Fibroblast of skin of abdomen (primary cell): ENCODE measurements at regions not wholly inside any gene's neighbourhood (a gene's known extent, or its start where the extent isn't known, plus 50 kb on each side); places are given as distances from the start of the nearest gene placed in this dataset.
A peak's percentile ranks its signal among the peaks of the same experiment; 100 is the strongest.

Experiments used
- DNase-seq: peaks from one replicate; pipeline ENCODE4 v3.0.0-alpha.2; 2013

DNA sequence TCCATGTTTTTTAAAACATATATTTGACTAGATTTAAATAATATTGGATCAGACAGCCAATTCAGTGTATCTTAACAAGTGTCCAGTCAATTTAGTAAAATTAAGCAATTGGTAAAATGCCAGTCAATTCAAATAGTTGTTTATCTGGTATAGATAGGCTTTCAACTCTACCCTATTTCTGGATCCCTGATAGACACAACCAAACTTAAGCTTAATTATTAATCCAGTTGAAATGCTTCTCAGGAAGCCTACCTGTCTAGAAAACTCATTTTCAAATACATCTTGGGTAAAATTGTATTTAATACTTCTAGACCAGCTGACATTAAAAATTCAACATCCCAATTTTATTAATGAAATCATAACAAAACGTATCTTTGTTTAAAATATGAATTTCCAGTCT, 710.8 kb upstream of the GRAMD2B start:
- no peak for DNase-seq

DNA sequence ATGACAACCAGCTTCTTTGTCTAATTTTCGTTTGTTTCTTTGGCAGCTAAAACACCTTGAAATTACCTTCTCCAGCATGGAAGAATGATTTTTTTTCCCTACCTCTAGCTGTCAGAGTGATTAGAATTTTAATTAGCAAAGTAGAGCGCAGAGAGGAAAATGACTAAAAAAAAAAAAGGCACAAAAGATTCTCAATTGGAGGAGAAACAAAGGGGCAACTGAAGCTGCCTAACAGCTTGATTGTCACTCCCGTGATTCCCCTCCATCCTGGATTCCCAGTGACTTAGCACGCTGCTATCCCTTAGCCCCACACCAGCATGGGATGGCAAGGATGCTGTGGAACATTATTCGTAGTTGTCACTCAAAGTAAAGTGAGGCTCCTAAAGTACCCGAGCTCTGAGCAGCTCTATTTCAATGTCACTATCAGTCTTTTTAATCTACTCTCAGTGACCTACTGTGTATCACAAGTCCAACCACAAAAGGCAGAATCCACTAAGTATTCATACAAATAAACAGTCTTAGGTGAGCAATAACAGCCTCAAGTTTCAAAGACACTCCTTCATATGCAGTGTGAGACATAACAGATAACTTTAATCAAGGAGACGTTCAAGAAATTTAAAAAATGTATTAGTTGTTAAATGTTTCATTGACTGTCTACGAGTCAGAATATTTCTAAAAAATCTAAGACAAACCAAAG, 710.0 kb upstream of the GRAMD2B start:
- DNase-seq = no peak

DNA sequence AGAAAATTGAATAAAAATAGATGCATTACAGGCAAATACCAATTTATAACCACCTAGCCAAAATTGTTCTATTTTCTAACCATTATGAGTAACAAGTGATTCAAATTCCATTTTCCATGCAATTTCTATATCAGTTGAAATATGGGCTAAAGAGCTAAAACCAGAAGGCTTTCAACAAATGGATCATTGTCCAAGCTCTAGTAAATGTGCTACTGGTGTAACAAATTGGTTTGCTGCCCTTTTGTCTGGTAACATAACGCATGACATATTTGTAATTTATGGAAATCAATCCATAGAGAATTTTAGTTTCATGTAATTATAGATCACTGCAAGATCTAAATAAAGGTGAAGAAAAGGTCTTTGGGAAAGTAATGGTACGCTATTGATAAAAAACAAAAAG, 708.0 kb upstream of the GRAMD2B start:
- DNase-seq = no peak

DNA sequence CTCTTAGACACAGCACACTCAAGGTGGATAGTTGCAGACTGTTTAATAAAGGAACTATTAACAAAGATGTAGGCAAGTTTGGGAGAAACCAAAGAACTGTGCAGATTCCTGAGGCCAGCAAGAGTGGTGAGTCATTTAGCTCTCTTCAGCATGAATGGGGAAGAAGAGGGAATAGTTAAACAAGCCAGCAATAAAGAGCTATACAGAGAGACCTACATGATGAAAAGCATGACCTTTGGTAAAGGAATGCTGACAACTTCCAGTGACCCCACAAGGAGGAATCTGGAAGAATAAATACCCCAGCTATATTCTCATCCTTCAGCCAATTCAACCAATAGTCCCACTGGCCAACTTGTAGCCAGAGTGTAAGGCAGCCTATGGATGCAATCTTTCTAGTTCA, 706.0 kb upstream of the GRAMD2B start:
- peak; percentile 90 for DNase-seq

DNA sequence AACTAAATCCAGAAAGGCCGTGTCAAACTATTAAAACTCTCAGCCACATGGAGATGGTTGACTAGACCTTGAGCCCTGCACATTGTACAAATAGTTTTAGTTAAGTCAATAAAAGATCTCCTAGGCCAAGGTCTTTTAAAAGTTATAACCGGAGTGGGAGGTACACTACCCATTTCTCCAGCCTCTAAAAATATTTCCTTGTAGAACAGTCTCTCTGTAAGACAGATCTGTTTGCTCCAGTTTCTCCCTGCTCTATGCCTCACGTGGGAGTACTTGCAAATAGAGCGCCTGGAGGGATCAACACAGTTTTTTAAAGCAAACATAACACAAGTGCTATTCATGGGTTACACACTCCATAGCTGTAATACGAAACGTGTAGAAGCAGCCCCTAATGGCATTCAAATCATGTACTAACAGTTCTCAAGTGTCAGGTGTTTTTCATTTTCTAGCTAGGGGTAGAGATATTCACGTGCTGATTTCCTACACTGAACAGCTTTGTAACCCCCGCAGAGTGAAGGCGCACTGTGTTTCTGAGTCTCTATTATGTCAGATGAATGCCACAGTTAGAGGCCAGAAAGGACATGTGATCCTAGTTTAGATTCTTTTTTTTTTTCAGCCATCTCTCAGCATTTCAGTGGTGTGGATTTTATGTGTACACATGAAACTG, 703.4 kb upstream of the GRAMD2B start:
- DNase-seq = peak; percentile 44

DNA sequence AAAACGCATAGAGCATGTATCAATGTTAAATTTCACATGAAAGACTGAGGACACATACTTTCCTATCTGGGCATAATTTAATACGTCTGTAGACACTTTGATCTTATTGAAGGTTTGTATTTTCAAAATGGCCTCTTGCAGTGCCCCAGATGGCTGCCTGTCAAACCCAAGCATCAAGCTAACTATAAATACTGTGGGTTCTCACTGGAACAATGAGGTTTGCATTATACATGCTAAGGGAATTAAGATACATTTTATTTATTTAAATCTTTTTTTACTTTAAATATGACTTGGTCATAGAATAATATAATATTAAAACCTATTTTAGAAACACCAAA, 702.9 kb upstream of the GRAMD2B start:
- no peak for DNase-seq

DNA sequence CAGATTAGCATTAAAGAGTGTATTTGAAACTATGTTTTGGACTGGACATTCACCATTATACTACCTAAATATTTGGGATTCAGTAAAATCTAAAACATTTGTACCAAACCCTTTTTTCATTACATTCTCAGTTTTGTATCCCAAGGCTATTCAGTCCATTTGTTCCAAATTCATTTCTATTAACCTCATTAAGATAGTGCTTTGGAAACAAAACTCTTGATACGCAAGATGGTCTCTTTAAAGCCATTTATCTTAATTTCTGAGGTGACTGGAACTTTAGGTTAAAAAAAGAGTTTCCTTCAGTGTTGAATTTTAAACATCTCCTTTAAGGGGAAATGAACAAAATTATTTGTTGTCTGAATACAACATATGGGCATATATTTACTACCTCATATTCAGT, 702.5 kb upstream of the GRAMD2B start:
- DNase-seq = no peak

DNA sequence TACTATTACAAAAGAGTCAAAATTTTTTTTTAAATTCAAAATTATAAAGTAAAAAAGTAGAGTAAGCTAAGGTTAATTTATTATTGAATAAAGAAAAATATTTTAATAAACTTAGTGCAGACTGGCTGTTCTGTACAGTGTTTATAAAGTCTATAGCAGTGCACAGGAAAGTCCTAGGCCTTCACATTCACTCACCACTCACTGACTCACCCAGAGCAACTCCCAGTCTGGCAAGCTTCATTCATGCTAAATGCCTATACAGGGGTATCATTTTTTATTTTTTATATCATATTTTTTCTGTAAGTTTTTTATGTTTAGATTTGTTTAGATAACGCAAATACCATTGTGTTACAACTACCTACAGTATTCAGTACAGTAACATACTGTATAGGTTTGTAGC, 700.7 kb upstream of the GRAMD2B start:
- peak; percentile 15 for DNase-seq

DNA sequence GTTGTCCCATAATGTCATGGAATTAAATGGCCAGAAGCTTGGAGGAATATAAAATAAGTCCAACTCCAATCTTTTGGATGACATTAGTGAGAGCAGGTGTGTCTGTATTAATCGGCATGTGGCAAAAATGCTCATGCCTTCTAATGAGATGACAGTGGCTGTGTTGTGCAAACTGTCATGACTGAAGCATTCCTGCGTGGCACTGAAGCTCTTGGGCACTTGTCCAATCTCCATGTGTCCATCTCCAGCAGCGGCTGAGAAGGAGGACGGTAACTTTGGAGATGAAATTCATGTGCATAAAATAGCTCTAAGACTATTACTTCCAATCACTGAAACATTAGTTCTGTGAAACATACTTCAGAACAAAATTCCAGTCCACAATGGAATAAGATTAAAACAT, 697.5 kb upstream of the GRAMD2B start:
- DNase-seq = no peak

DNA sequence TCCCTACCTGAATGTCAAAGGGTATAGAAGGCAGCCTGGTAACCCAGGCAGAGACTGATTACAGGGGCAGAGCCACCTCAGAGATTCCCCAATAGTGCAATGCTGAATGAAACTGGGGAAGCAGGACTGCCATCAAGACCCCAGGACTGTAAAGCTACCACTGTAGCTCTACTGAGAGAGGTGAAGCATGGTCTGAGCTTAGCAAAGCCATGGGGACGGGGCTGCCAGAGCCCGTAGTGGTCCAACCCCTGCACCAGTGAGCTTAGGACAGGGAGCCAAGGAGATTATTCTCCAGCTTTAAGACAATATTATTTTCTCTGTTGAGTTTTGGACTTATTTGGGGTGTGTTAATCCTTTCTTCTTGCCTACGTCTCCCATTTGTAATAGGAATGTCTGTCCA, 679.3 kb upstream of the GRAMD2B start:
- DNase-seq = no peak

DNA sequence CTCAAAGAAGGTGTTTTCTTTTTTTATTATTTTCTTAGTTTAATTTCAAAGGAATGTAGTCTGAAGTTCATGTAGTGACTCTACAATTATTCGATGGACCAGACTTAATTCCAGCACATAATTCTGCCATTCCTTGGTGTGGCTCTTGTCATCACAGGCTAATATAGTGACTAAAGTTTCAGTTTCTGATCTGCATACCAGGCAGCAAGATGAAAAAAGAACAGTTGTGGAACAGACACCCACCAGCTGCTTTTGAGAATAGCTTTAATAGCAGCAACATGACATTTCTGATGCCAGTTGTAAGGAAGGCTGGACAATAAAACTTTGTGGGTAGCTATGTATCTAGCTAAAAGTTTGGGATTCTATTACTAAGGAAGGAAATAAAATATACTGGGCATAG, 676.3 kb upstream of the GRAMD2B start:
- DNase-seq = no peak

DNA sequence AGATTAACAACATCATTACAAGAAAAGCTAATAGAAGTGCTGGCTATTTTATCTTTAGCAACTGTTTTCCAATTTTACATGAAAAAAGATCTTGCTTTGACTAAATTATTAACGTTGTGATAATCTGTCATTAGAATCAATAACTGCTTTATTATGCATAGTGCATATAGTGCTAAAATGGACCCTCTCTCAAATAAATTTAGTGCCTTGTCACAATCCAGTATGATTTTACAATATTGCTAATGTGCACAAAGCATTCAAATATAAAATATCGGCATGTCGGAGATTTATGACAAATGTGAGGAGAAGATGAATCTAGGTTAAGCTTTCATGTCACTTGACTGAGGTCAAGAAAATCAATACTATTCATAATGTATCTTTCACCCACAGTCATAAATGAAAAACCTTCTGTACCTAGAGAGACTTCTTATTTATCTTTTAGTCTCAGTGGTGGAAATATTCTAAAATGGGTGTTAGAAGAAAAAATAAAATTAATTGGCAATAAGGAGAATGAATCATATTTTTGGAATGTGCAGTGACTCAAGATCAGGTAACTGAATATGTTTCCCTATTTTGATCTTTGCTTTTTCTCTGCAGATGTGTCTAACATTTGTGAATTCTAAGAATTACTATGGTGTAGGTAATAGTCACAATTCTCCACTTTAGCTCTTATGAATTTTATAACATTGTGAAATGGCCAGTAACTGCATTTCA, 672.9 kb upstream of the GRAMD2B start:
- no peak for DNase-seq

DNA sequence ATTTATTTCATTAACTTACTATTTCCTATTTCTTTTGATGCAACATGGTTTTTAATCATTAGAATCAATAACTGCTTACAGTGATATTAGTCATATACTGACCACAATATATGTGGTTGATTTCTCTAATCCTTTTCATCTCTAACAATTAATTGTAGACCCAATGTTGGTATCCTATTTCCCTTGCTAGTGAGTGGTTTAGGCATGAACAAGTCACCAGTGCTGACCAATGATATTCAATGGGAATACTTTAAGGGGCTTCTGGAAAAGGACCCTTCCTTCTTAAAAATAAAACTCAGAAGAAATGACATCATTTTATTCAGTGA, 672.4 kb upstream of the GRAMD2B start:
- DNase-seq = no peak

DNA sequence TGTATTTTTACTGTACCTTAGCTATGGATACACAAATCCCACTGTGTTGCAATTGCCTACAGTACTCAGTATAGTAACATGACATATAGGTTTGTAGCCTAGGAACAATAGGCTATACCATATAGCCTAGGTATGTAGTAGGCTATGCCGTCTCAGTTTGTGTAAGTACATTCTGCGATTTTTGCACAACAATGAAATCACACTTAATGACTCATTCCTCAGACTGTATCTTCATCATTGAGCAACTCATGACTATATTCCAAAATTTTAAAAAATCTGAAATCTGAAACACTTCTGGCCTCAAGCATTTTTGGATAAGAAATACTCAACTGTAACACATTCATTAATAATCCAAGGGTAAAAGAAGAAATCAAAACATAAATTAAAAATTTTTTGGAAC, 666.8 kb upstream of the GRAMD2B start:
- no peak for DNase-seq

DNA sequence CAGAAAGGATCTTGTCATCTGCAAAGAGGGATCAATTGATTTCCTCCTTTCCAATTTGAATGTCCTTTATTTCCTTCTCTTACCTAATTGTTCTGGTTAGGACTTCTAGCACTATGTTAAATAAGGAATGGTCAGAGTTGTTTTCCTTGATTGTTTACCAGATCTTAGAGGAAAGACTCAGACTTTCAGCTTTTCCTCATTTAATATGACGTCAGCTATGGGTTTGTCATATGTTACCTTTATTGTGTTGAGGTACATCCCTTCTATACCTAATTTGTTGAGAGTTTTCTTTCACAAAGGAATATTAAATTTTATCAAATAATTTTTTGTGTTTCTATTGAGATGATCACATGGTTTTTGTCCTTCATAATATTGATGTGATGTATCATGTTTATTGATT, 656.5 kb upstream of the GRAMD2B start:
- DNase-seq = no peak

DNA sequence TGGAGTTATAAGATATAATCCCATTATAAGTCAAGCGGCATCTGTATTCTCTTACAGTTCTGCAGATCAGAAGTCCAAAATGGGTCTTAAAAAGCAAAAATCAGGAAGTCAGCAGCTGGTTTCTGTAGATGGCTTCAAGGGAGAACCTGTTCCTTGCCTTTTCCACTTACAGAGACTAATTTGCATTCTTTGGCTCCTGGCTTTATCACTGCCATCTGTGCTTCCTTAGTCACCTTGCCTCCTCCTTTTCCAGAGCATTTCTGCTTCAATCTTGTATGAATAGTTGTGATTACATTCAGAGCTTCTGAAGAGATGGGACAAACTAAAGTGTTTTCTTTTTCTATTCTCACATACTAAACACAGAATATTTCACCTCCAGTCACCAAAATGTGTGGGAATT, 647.3 kb upstream of the GRAMD2B start:
- DNase-seq = no peak

DNA sequence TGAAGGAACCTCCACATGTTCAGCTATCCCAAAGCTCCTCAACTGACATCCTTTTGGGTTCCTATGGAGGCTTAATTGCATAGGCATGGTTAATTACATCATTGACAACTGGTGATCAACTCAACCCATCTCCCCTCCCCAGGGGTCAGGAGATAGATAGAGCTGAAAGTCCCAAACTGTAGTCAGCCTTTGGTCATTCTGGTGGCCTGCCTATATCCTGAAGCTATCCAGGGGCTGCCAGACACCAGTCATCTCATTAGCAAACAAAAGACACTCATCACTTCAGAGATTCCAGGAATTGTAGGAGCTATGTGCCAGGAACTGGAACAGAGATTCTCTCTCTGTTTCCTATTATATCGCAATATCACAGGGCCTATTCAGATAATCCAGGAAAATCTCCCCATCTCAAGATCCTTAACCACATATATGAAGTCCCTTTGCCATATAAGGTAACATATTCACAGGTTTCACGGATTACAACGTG, 646.5 kb upstream of the GRAMD2B start:
- no peak for DNase-seq

DNA sequence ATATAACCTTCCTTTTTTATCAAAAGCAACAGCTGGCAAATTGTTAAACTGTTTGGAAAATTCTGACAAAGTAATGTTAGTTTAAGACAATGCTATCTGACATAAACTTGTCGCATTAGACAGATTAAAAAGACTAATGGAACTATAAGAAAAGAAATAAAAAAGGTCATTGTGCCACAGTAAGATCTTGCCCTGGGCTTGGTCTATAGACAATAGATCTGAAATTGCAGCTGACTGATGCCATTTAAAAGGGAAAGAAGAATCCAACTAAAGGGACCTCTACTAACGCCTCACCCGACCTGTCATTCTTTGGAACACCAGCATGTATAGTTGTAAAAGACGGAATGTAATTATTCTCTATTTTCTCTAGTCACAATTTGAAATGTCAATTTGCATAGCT, 644.4 kb upstream of the GRAMD2B start:
- no peak for DNase-seq

DNA sequence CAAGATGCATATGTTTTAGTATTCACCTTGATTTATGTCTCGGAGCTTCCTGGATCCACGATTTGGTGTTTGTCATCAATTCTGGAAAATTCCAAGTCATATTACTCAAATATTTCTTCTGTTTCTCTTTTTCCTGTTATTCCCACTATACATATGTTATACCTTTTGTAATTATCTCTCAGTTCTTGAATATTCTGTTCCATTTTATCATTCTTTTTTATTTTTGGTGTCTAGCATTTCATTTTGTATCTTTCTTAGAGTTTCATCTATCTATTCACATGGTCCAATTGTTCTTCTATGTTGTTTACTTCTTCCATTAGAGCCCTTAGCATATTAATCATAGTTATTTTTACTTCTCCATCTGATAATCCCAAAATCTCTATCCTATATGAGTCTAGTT, 637.8 kb upstream of the GRAMD2B start:
- no peak for DNase-seq

DNA sequence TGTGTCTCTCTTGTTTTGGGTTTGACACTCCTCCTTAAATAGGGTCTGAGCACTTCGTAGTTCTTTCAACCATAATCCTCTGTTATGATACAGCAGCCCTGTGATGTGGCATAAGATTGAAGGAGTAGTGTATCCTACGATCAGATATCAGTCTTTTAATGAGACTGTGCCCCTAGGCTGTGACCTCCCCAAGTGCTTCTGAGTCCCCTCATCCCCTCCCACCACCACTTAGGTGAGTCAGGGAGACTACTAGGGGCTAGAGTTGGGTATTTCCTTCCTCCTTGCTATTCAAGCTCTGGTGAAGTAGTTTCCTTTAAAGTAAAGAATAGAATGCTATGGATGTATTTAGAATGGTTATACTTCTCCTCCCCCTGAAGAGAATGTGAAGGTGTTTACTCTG, 637.2 kb upstream of the GRAMD2B start:
- no peak for DNase-seq

DNA sequence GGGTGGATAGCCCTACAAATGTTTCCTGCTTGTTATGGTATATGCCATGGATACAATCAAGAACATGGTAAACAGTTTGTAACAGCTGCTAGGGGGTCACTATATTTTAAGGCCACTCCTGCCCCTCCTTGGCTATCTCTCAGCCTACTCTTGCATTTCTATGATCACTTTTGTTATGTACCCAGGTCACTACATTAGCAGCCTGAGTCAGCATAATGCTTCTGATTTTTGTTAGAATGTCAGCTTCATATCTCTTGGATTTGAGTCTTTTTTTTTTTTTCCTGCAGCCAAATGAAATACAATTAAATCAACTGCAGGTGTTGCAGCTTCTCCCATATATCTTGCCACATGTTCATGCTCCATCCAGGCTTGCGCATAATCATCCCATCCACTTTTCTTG, 629.7 kb upstream of the GRAMD2B start:
- no peak for DNase-seq

DNA sequence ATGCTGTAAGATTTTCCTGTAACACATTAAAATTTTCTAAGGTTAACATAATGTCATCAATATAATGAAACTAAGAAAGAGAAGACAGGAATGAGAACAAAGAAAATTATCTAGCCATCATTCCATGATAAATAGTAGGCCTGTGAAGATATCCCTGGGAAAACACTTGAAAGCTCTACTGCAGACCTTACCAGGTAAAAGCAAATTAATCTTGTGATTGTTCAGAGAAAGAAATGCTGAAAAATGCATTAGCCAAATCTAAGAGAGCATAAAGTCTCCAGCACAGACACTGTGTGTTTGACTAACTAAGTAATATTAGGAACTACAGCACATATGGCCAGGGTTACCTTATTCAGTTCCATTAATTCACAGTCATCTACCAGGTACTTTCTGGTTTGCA, 628.3 kb upstream of the GRAMD2B start:
- no peak for DNase-seq

DNA sequence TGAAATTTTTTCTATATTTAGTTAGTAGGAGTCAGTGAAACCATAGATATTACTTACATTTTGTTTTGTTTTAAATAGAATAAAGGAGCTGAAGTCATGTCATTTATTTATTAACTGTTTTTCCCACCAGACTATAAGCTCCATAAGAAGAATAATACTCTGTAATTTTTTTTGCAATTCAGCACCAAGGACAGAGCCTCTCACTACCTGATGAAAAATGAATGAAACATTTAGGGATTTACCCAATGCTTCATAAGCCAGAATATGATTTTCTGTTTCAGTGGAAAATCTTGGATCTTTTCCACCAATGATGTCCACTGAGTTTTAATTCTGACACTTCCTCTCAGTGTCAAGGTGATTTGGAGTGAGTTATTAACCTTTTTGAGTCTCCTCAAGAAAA, 624.9 kb upstream of the GRAMD2B start:
- peak; percentile 50 for DNase-seq

DNA sequence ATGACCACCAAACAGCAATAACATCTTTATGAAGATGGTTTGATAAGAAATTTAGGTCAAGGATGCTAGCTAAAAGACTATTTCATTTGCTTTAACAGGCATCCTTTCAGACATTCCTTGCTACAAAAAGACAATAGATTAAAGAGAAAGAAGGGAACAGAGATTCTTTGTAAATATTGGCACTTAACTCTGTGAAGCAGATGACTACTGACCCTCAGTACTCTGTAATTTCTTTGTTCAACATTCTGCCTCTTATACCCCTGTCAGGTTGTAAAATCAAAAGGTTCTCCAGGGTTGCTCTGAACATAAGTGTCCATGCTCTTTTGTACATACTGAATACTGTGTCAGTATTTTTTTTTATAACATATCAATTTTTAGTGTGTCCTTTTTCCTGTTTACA, 610.6 kb upstream of the GRAMD2B start:
- no peak for DNase-seq
